Coronary artery (tissue), 2 donors: ENCODE measurements at regions not wholly inside any gene's neighbourhood (a gene's known extent, or its start where the extent isn't known, plus 50 kb on each side); places are given as distances from the start of the nearest gene placed in this dataset.

Experiments used
- DNase-seq: peaks from one replicate; pipeline ENCODE4 v3.0.0-alpha.2; 2017; ENCODE audit warnings: low spot score
- H3K27ac ChIP-seq, 2 donors: fragments of 200-600 bp; sonication (generic); one replicate each; pipeline ENCODE4 v1.5.1; 2016 to 2019
- H3K4me3 ChIP-seq: fragments of 200-600 bp; sonication (generic); 2 replicates; pipeline ENCODE4 v1.5.1; 2016; ENCODE audit warnings: mild to moderate bottlenecking, moderate library complexity
- TF ChIP-seq, protein P1 (sequence below): fragments of 200-600 bp; sonication (generic); IDR thresholded peaks from one replicate; pipeline ENCODE4 v1.5.1; 2019; ENCODE audit warnings: antibody characterized with exemption

GRCh38 chr15:55126111-55126510, 70.6 kb downstream of the RSL24D1 start:
- Histone ChIP-seq H3K27ac (no peak overlapping the region), H3K4me3 (no peak overlapping the region)
- DNase-seq = no peak
- TF ChIP-seq, protein P1, sequence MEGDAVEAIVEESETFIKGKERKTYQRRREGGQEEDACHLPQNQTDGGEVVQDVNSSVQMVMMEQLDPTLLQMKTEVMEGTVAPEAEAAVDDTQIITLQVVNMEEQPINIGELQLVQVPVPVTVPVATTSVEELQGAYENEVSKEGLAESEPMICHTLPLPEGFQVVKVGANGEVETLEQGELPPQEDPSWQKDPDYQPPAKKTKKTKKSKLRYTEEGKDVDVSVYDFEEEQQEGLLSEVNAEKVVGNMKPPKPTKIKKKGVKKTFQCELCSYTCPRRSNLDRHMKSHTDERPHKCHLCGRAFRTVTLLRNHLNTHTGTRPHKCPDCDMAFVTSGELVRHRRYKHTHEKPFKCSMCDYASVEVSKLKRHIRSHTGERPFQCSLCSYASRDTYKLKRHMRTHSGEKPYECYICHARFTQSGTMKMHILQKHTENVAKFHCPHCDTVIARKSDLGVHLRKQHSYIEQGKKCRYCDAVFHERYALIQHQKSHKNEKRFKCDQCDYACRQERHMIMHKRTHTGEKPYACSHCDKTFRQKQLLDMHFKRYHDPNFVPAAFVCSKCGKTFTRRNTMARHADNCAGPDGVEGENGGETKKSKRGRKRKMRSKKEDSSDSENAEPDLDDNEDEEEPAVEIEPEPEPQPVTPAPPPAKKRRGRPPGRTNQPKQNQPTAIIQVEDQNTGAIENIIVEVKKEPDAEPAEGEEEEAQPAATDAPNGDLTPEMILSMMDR = no peak

GRCh38 chr15:55124616-55125015, 72.1 kb downstream of the RSL24D1 start:
- TF ChIP-seq, protein P1 = no peak
- no peak for DNase-seq
- H3K4me3 ChIP-seq = no peak overlapping the region
- H3K27ac ChIP-seq = no peak overlapping the region

DNA sequence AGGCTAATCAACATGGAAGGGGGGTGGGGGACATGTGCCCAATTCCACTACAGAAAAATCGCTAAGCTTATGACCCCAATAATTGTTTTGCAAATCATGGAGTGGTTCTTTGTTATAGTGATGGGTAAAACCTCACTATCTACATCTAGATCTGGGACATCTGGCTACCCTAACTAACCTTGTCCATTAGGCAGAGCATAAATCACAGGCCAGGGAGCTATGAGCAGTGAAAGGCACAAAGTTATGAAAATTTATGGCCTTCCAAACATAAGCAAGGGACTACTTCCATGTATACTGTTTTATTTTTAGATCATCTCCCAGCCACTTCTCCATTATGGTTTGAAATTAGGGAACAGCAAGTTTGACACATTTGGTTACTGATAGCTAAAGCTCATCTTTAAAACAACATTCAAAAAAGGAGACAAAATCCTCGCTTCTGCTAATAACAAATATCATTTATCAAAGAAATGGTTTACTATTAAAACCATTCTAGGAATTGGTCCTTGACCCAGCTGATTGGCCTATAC, 78.3 kb downstream of the RSL24D1 start:
- no peak overlapping the region for H3K4me3 ChIP-seq
- DNase-seq = no peak
- TF ChIP-seq, protein P1 = no peak
- H3K27ac ChIP-seq = no peak overlapping the region

- Histone ChIP-seq H3K27ac (no peak overlapping the region), H3K4me3 (no peak overlapping the region)
- no peak for DNase-seq
- TF ChIP-seq, protein P1 = no peak
These were observed 80.1 kb downstream of the RSL24D1 start for GRCh38 chr15:55116636-55117035.

GRCh38 chr15:55113736-55114135, 83.0 kb downstream of the RSL24D1 start:
- DNase-seq = no peak
- no peak overlapping the region for H3K27ac ChIP-seq
- no peak overlapping the region for H3K4me3 ChIP-seq
- TF ChIP-seq, protein P1 = no peak

DNA sequence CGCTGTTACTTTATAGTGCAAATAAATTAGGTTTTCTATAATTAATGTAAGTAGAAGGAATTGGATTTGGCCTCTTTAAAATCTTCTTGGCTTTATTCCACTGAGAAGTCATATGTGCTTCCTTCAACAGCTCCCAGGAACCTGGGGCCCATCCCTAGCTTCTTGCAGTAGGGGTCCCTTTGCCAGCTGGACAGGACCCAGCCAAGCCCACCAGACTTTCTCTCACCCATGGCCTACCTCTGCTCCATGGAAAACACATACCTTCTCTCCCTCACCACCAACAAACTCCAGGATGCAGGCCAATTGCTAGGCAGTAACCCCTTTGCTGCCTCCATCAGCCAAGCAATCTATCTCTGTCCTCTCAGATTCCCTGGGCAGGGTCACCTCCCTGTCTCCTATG, 84.0 kb downstream of the RSL24D1 start:
- Histone ChIP-seq H3K27ac (no peak overlapping the region), H3K4me3 (no peak overlapping the region)
- TF ChIP-seq, protein P1 = no peak
- no peak for DNase-seq

DNA sequence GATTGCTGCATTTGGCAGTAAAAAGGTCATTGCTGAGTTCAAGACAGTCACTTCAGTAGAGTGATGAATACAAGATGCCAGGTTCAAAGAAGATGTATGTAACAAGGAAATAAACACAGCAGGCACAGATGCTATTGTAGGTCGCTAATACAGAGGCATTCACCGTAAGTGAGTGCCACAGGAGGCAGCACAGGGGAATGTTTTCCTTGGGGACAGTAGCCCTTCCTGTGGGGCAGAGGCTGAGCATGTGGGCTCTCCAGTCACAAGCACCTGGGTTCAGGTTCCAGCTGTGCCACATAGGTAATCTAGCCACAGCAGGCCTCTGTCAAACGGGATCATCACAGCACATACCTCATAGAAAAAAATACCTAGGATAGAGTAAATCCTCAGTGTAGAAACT, 86.3 kb downstream of the RSL24D1 start:
- Histone ChIP-seq H3K4me3 (no peak overlapping the region), H3K27ac (no peak overlapping the region)
- TF ChIP-seq, protein P1 = no peak
- no peak for DNase-seq
